Psoas muscle (tissue), 7 donors: ENCODE measurements at regions not wholly inside any gene's neighbourhood (a gene's known extent, or its start where the extent isn't known, plus 50 kb on each side); places are given as distances from the start of the nearest gene placed in this dataset.

Source experiments
- ATAC-seq, 4 donors: fragments of 200-7000 bp; cut with Tn5 transposase; one replicate each; pipeline ENCODE4 v1.9.1; 2020; ENCODE audit warnings: moderate library complexity in 3 of 4, mild to moderate bottlenecking in 2 of 4
- DNase-seq, 2 donors: peaks; one replicate each; pipeline ENCODE4 v3.0.0-alpha.2; 2020
- H3K27ac ChIP-seq: fragments of 200-600 bp; one replicate; pipeline ENCODE4 v1.8.0; 2022
- H3K27me3 ChIP-seq, 3 donors: fragments of 200-600 bp in 1 of 3; one replicate each; pipeline versions ENCODE4 v1.6.1 to v1.8.0; 2013 to 2022; ENCODE audit warnings: low read length in 2 of 3, mild to moderate bottlenecking in 2 of 3, moderate library complexity in 1 of 3; ENCODE audit not compliant: insufficient read depth in 3 of 3
- H3K36me3 ChIP-seq, 2 donors: fragments of 200-600 bp in 1 of 2; one replicate each; pipeline versions ENCODE4 v1.6.1 to v1.8.0; 2013 to 2022; ENCODE audit warnings: low read depth in 1 of 2, mild to moderate bottlenecking in 1 of 2, moderate library complexity in 1 of 2; ENCODE audit not compliant: insufficient read depth in 1 of 2
- H3K4me1 ChIP-seq: fragments of 200-600 bp; one replicate; pipeline ENCODE4 v1.8.0; 2022
- H3K4me3 ChIP-seq: fragments of 200-600 bp; one replicate; pipeline ENCODE4 v1.8.0; 2022; ENCODE audit warnings: mild to moderate bottlenecking
- H3K9me3 ChIP-seq: fragments of 200-600 bp; one replicate; pipeline ENCODE4 v1.8.0; 2022
- CTCF ChIP-seq: fragments of 200-600 bp; IDR thresholded peaks from one replicate; pipeline ENCODE4 v1.8.0; 2022; ENCODE audit warnings: antibody characterized with exemption
- WGBS, 3 donors: extraction: QIAGEN DNeasy Blood & Tissue Kit; methylation state at CpG; one replicate each; pipeline versions ENCODE4 v1.1.6 to v1.1.7; 2013; 5-methylcytosine and 5-hydroxymethylcytosine counted together
- intact Hi-C, 2 donors: fragments of 100-400 bp; cut with DNase I; formaldehyde crosslinking; loops; one replicate each; pipeline versions ENCODE4 v1.11.0 to v1.14.2; 2022
- donor health status: healthy with polysubstance abuse.
- donor health status: DM: no; HTN: no; CAD: no; lungs with moderate emphysema.
- donor health status: Bipolar disorder and iron deficiency.
- donor health status: healthy.
- donor health status: DM: yes; HTN: yes; CAD: no.
- donor health status: DM: no; HTN: no; CAD: no.
- donor health status: DM: yes; HTN: yes; CAD: no.

GRCh38 chr14:51328064-51328771 lies 88.2 kb downstream of the TMX1 start:
- Histone ChIP-seq H3K4me3 (no peak overlapping the region), H3K36me3 (no peaks in the 10 kb centered on the region), H3K27me3 (no peaks in the 10 kb centered on the region), H3K27ac (no peak overlapping the region), H3K4me1 (peaks cover 11% of the 10 kb centered on the region), H3K9me3 (no peaks in the 10 kb centered on the region)
- WGBS, 3 donors, result 8 to 22% (median 15%) methylated on average over 5 of the region's 5 CpGs
- peak; percentile 39 to 68 (median 52) for ATAC-seq
- TF ChIP-seq CTCF, result no peak
- intact Hi-C loops, result no loop called here
- DNase-seq, result peak in 1 of 2 donors; percentile 21

- DNase-seq (peak in 1 of 2 donors; percentile 29), ATAC-seq (peak in 3 of 4 donors; percentile 27 to 76 (median 57))
- H3K36me3 ChIP-seq, result no peaks in the 10 kb centered on the region
- no peak overlapping the region for H3K4me3 ChIP-seq
- intact Hi-C loops, result no loop called here
- no peak overlapping the region for H3K27ac ChIP-seq
- TF ChIP-seq CTCF, result no peak
- WGBS, 3 donors, result 10 to 14% (median 13%) methylated on average over 6 of the region's 6 CpGs
- peaks cover 11% of the 10 kb centered on the region for H3K4me1 ChIP-seq
- H3K9me3 ChIP-seq, result no peaks in the 10 kb centered on the region
- no peaks in the 10 kb centered on the region for H3K27me3 ChIP-seq
These were observed 88.8 kb downstream of the TMX1 start for GRCh38 chr14:51328772-51329353.

GRCh38 chr14:51331486-51332367 lies 91.7 kb downstream of the TMX1 start:
- no peak for TF ChIP-seq CTCF
- no peaks in the 10 kb centered on the region for H3K27me3 ChIP-seq
- H3K4me3 ChIP-seq, result no peak overlapping the region
- H3K4me1 ChIP-seq, result peaks cover 24% of the 10 kb centered on the region
- ATAC-seq, result no peak
- no peak for DNase-seq
- intact Hi-C loops, result no loop called here
- H3K27ac ChIP-seq, result no peak overlapping the region
- 82 to 92% (median 83%) methylated on average over 8 of the region's 8 CpGs for WGBS, 3 donors
- H3K9me3 ChIP-seq, result no peaks in the 10 kb centered on the region
- H3K36me3 ChIP-seq, result no peaks in the 10 kb centered on the region

- H3K36me3 ChIP-seq, result no peaks in the 10 kb centered on the region
- ATAC-seq (no peak), DNase-seq (no peak)
- no peak for TF ChIP-seq CTCF
- H3K4me3 ChIP-seq, result no peak overlapping the region
- H3K27ac ChIP-seq, result no peak overlapping the region
- H3K9me3 ChIP-seq, result no peaks in the 10 kb centered on the region
- intact Hi-C loops, result no loop called here
- 88 to 95% (median 89%) methylated on average over 4 of the region's 4 CpGs for WGBS, 3 donors
- H3K27me3 ChIP-seq, result no peaks in the 10 kb centered on the region
- peaks cover 18% of the 10 kb centered on the region for H3K4me1 ChIP-seq
These were observed 93.3 kb downstream of the TMX1 start for GRCh38 chr14:51333299-51333698.
